H9 (cell line): ENCODE measurements at regions not wholly inside any gene's neighbourhood (a gene's known extent, or its start where the extent isn't known, plus 50 kb on each side); places are given as distances from the start of the nearest gene placed in this dataset.
A peak's percentile ranks its signal among the peaks of the same experiment; 100 is the strongest.

Experiments used
- DNase-seq: peaks from one replicate; pipeline ENCODE4 v3.0.0-alpha.2; 2017
- H2AFZ ChIP-seq: one replicate; pipeline ENCODE4 v1.6.1; 2013; ENCODE audit warnings: mild to moderate bottlenecking, low read length, control low read depth, moderate library complexity
- H2AK5ac ChIP-seq: 2 replicates; pipeline ENCODE4 v1.6.1; 2013; ENCODE audit warnings: low read length, control low read depth, mixed read lengths; ENCODE audit not compliant: insufficient read length
- H2BK120ac ChIP-seq: one replicate; pipeline ENCODE4 v1.6.1; 2013; ENCODE audit warnings: low read depth, mild to moderate bottlenecking, low read length, control low read depth, inconsistent platforms; ENCODE audit not compliant: poor library complexity, severe bottlenecking
- H2BK12ac ChIP-seq: 2 replicates; pipeline ENCODE4 v1.6.1; 2013; ENCODE audit warnings: low read length, control low read depth, mixed read lengths, low read depth; ENCODE audit not compliant: insufficient read length
- H2BK15ac ChIP-seq: 2 replicates; pipeline ENCODE4 v1.6.1; 2013; ENCODE audit warnings: low read depth, low read length, control low read depth
- H2BK20ac ChIP-seq: one replicate; pipeline ENCODE4 v1.6.1; 2013; ENCODE audit warnings: low read depth, mild to moderate bottlenecking, low read length, control low read depth, inconsistent platforms; ENCODE audit not compliant: poor library complexity, severe bottlenecking
- H2BK5ac ChIP-seq: 2 replicates; pipeline ENCODE4 v1.6.1; 2013; ENCODE audit warnings: low read length, control low read depth, mixed read lengths; ENCODE audit not compliant: insufficient read length
- H3K14ac ChIP-seq: 2 replicates; pipeline ENCODE4 v1.6.1; 2013; ENCODE audit warnings: low read length, control low read depth; ENCODE audit not compliant: insufficient read depth
- H3K18ac ChIP-seq: 2 replicates; pipeline ENCODE4 v1.6.1; 2013; ENCODE audit warnings: low read depth, mild to moderate bottlenecking, mixed read lengths, low read length, control low read depth; ENCODE audit not compliant: insufficient read length
- H3K23ac ChIP-seq: 2 replicates; pipeline ENCODE4 v1.6.1; 2013; ENCODE audit warnings: low read length, control low read depth, mixed read lengths, low read depth; ENCODE audit not compliant: insufficient read length
- H3K23me2 ChIP-seq: 2 replicates; pipeline ENCODE4 v1.6.1; 2013; ENCODE audit warnings: low read depth, mild to moderate bottlenecking, mixed read lengths, low read length, control low read depth; ENCODE audit not compliant: insufficient read length, poor library complexity, severe bottlenecking
- H3K27ac ChIP-seq: 2 replicates; pipeline ENCODE4 v1.5.1; 2013; ENCODE audit warnings: low read length, control low read depth, mixed read lengths, low read depth; ENCODE audit not compliant: insufficient read length
- H3K27me3 ChIP-seq: 2 replicates; pipeline ENCODE4 v1.6.1; 2013; ENCODE audit warnings: low read length, control low read depth, inconsistent platforms; ENCODE audit not compliant: insufficient read depth
- H3K4ac ChIP-seq: 2 replicates; pipeline ENCODE4 v1.6.1; 2013; ENCODE audit warnings: low read depth, mild to moderate bottlenecking, control low read depth, inconsistent platforms, low read length, moderate library complexity
- H3K4me1 ChIP-seq: 2 replicates; pipeline ENCODE4 v1.6.1; 2013; ENCODE audit warnings: low read length, control low read depth, inconsistent platforms; ENCODE audit not compliant: insufficient read depth
- H3K4me2 ChIP-seq: 2 replicates; pipeline ENCODE4 v1.6.1; 2013; ENCODE audit warnings: low read length, control low read depth, mixed read lengths; ENCODE audit not compliant: insufficient read length, insufficient read depth
- H3K56ac ChIP-seq: 2 replicates; pipeline ENCODE4 v1.6.1; 2013; ENCODE audit warnings: low read depth, mild to moderate bottlenecking, mixed read lengths, low read length, control low read depth; ENCODE audit not compliant: insufficient read length
- H3K79me1 ChIP-seq: 2 replicates; pipeline ENCODE4 v1.6.1; 2013; ENCODE audit warnings: low read depth, mild to moderate bottlenecking, moderate library complexity, low read length, control low read depth, inconsistent platforms; ENCODE audit not compliant: insufficient read depth, poor library complexity, severe bottlenecking
- H3K79me2 ChIP-seq: 2 replicates; pipeline ENCODE4 v1.6.1; 2013; ENCODE audit warnings: low read length, control low read depth, inconsistent platforms; ENCODE audit not compliant: insufficient read depth
- H3K9ac ChIP-seq: 2 replicates; pipeline ENCODE4 v1.6.1; 2013; ENCODE audit warnings: low read length, control low read depth, mixed read lengths; ENCODE audit not compliant: insufficient read length; ENCODE audit errors: extremely low read depth
- H3K9me3 ChIP-seq: one replicate; pipeline ENCODE4 v1.6.1; 2013; ENCODE audit warnings: low read depth, low read length, inconsistent platforms; ENCODE audit not compliant: control insufficient read depth
- H3T11ph ChIP-seq: one replicate; pipeline ENCODE4 v1.6.1; 2013; ENCODE audit warnings: mild to moderate bottlenecking, low read length, control low read depth, inconsistent platforms
- H4K20me1 ChIP-seq: one replicate; pipeline ENCODE4 v1.6.1; 2013; ENCODE audit not compliant: control insufficient read depth, insufficient read length, insufficient read depth
- H4K5ac ChIP-seq: 2 replicates; pipeline ENCODE4 v1.6.1; 2013; ENCODE audit warnings: low read depth, mild to moderate bottlenecking, mixed read lengths, low read length, control low read depth; ENCODE audit not compliant: insufficient read length
- H4K8ac ChIP-seq: replicated peaks from 2 replicates; pipeline ENCODE4 v1.6.1; 2013; ENCODE audit warnings: low read length, control low read depth, mixed read lengths, low read depth; ENCODE audit not compliant: insufficient read length
- H4K91ac ChIP-seq: 2 replicates; pipeline ENCODE4 v1.6.1; 2013; ENCODE audit warnings: low read depth, mild to moderate bottlenecking, moderate library complexity, mixed read lengths, low read length, control low read depth; ENCODE audit not compliant: insufficient read length
- H3K27ac Mint-ChIP-seq, 3 experiments: 2 replicates in 2 of 3; 3 replicates in 1 of 3; pipeline ENCODE4 v1.8.0; 2020 to 2021; ENCODE audit warnings: mixed read lengths in 3 of 3, mild to moderate bottlenecking in 1 of 3, moderate library complexity in 1 of 3
- H3K27me3 Mint-ChIP-seq: 2 replicates; pipeline ENCODE4 v1.8.0; 2021; ENCODE audit warnings: low read depth, mild to moderate bottlenecking, moderate library complexity, mixed read lengths
- H3K36me3 Mint-ChIP-seq, 3 experiments: 2 replicates in 2 of 3; 3 replicates in 1 of 3; pipeline ENCODE4 v1.8.0; 2020 to 2021; ENCODE audit warnings: low read depth in 3 of 3, mixed read lengths in 3 of 3; ENCODE audit not compliant: insufficient read depth in 1 of 3
- H3K4me1 Mint-ChIP-seq, 2 experiments: 2 replicates each; pipeline ENCODE4 v1.8.0; 2020; ENCODE audit warnings: mixed read lengths in 2 of 2
- H3K4me3 Mint-ChIP-seq, 2 experiments: 2 replicates in 1 of 2; 3 replicates in 1 of 2; pipeline ENCODE4 v1.8.0; 2020 to 2021; ENCODE audit warnings: mild to moderate bottlenecking in 2 of 2, mixed read lengths in 2 of 2, moderate library complexity in 1 of 2
- H3K9me3 Mint-ChIP-seq, 2 experiments: 2 replicates in 1 of 2; 3 replicates in 1 of 2; pipeline ENCODE4 v1.8.0; 2020; ENCODE audit warnings: mild to moderate bottlenecking in 2 of 2, mixed read lengths in 2 of 2, moderate library complexity in 1 of 2
- CTCF ChIP-seq: fragments of 200-600 bp; sonication (generic); conservative IDR thresholded peaks from 3 replicates; pipeline ENCODE4 v1.8.0; 2021; ENCODE audit warnings: antibody characterized with exemption, mild to moderate bottlenecking
- WGBS: extraction: QIAGEN DNeasy Blood & Tissue Kit; methylation state at CpG from one replicate; pipeline ENCODE4 v1.1.7; 2013; ENCODE audit warnings: missing lambda C conversion rate, low lambda C conversion rate, mixed read lengths; ENCODE audit not compliant: insufficient read length; ENCODE audit errors: extremely low coverage; 5-methylcytosine and 5-hydroxymethylcytosine counted together

GRCh38 chr21:19981938-19982337, 1016.3 kb upstream of the NCAM2 start:
- Histone ChIP-seq H2BK15ac (no peak overlapping the region), H2BK20ac (no peak overlapping the region), H3K9ac (no peak overlapping the region), H3K14ac (no peak overlapping the region), H3K27ac (no peak overlapping the region), H3K4me1 (no peaks in the 10 kb centered on the region), H3K18ac (no peak overlapping the region), H3K4me2 (no peak overlapping the region), H3K79me2 (no peaks in the 10 kb centered on the region), H2BK5ac (no peak overlapping the region), H4K5ac (no peak overlapping the region), H3K23me2 (no peaks in the 10 kb centered on the region), H2BK120ac (no peak overlapping the region), H4K8ac (no peak overlapping the region), H3K27me3 (no peaks in the 10 kb centered on the region), H3K4ac (no peak overlapping the region), H2BK12ac (no peak overlapping the region), H3T11ph (no peak overlapping the region), H3K79me1 (no peaks in the 10 kb centered on the region), H3K9me3 (no peaks in the 10 kb centered on the region), H2AK5ac (no peak overlapping the region), H4K20me1 (no peaks in the 10 kb centered on the region), H3K23ac (no peak overlapping the region), H2AFZ (no peak overlapping the region), H3K56ac (no peak overlapping the region), H4K91ac (no peak overlapping the region)
- Mint-ChIP-seq H3K4me1 (no peaks in the 10 kb centered on the region), H3K4me3 (no peak overlapping the region), H3K27ac (no peak overlapping the region), H3K27me3 (no peaks in the 10 kb centered on the region), H3K9me3 (no peaks in the 10 kb centered on the region), H3K36me3 (no peaks in the 10 kb centered on the region)
- WGBS = no CpG with 5 or more reads among the region's 4 CpGs
- no peak for DNase-seq
- TF ChIP-seq CTCF = peak; percentile 59
